Erythroblast (primary cell): ENCODE measurements at regions not wholly inside any gene's neighbourhood (a gene's known extent, or its start where the extent isn't known, plus 50 kb on each side); places are given as distances from the start of the nearest gene placed in this dataset.

ENCODE experiments used
- GATA1 ChIP-seq: IDR thresholded peaks from 2 replicates; pipeline ENCODE4 v1.6.1; 2011; ENCODE audit warnings: low read depth, mild to moderate bottlenecking, control low read depth, low read length, moderate library complexity
- POLR2A ChIP-seq: IDR thresholded peaks from 2 replicates; pipeline ENCODE4 v1.6.1; 2011; ENCODE audit warnings: mild to moderate bottlenecking, low read length

DNA sequence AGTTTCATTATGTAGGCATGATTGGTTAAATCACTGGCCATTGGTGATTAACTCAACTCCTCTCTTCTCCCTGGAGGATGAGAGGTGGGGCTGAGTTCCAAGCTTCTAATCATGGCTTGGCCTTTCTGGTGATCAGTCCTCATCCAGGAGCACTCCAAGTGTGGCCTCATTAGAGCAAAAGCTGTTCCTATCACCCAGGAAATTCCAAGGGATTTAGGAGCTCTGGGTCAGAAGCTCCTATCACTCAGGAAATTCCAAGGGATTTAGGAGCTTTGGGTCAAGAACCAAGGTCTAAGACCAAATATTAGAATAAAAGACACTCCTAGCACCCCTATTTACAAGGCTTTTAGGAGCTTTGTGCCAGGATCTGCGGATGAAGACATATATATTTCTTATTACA, 168.0 kb upstream of the BDNF start:
- TF ChIP-seq POLR2A: no peak
- no peak for TF ChIP-seq GATA1
